HepG2 (cell line): ENCODE measurements at regions not wholly inside any gene's neighbourhood (a gene's known extent, or its start where the extent isn't known, plus 50 kb on each side); places are given as distances from the start of the nearest gene placed in this dataset.

Experiments used
- ATAC-seq: fragments of 200-7000 bp; cut with Tn5 transposase; 3 replicates; pipeline ENCODE4 v1.9.1; 2020; ENCODE audit warnings: mild to moderate bottlenecking, moderate library complexity
- BruUV-seq: library from RNA; stranded (reverse); fragments of 400-500 nt; replicated peaks from 2 replicates; lab custom pipeline; 2021; lab: Mats Ljungman, UMichigan
- CTCF ChIA-PET: fragments of 300-600 bp; formaldehyde crosslinking; extraction: SDS; loops from one replicate; lab custom pipeline; 2021; ENCODE audit warnings: low total read pairs, inconsistent platforms, low intra/inter-chr PET ratio; lab: Yijun Ruan, JAX
- POLR2A ChIA-PET: fragments of 350-600 bp; sonication (Branson Sonifier 250); formaldehyde crosslinking; loops from one replicate; lab custom pipeline; 2020; ENCODE audit warnings: antibody characterized with exemption, inconsistent platforms; lab: Yijun Ruan, JAX
- DNase-seq: peaks from one replicate; pipeline ENCODE4 v3.0.0-alpha.2; 2015; ENCODE audit warnings: low spot score
- FAIRE-seq: peaks from 3 replicates; lab custom pipeline; 2011; peaks lifted over from hg19 to GRCh38; lab: Jason Lieb, UNC
- H2AFZ ChIP-seq: one replicate; pipeline ENCODE4 v1.6.1; 2011; ENCODE audit warnings: low read length, inconsistent platforms
- H3K27ac ChIP-seq: fragments of 300-600 bp; 3 replicates; pipeline ENCODE4 v1.8.0; 2011; ENCODE audit warnings: mixed run types, mild to moderate bottlenecking, mixed read lengths, low read length, inconsistent platforms; ENCODE audit not compliant: insufficient read depth; ENCODE audit errors: extremely low read length
- H3K27me3 ChIP-seq, 2 experiments: fragments of 200-600 bp in 1 of 2; 2 replicates in 1 of 2; 3 replicates in 1 of 2; pipeline versions ENCODE4 v1.6.0 to v1.8.0; 2011; ENCODE audit warnings: low read length in 2 of 2, mild to moderate bottlenecking in 2 of 2, moderate library complexity in 2 of 2, inconsistent platforms in 1 of 2; ENCODE audit not compliant: insufficient read depth in 2 of 2, control insufficient read depth in 1 of 2
- H3K36me3 ChIP-seq, 2 experiments: fragments of 200-600 bp in 1 of 2; replicated peaks in 1 of 2; 2 replicates in 1 of 2; 3 replicates in 1 of 2; pipeline versions ENCODE4 v1.5.1 to v1.8.0; 2011; ENCODE audit warnings: low read length in 2 of 2, inconsistent platforms in 1 of 2; ENCODE audit not compliant: insufficient read depth in 2 of 2, control insufficient read depth in 1 of 2
- H3K4me1 ChIP-seq: 2 replicates; pipeline ENCODE4 v1.5.1; 2012; ENCODE audit warnings: low read length, inconsistent platforms; ENCODE audit not compliant: insufficient read depth
- H3K4me2 ChIP-seq: 2 replicates; pipeline ENCODE4 v1.6.0; 2011; ENCODE audit warnings: low read depth, low read length, inconsistent platforms
- H3K4me3 ChIP-seq, 3 experiments: fragments of 200-600 bp in 1 of 3; sonication (generic), shearing (Covaris generic) in 1 of 3; replicated peaks in 1 of 3; 2 replicates each; pipeline ENCODE4 v1.5.1; 2011 to 2016; ENCODE audit warnings: low read length in 3 of 3, inconsistent platforms in 2 of 3, low read depth in 2 of 3, mild to moderate bottlenecking in 2 of 3, control low read depth in 1 of 3, mixed read lengths in 1 of 3; ENCODE audit not compliant: insufficient read depth in 1 of 3
- H3K79me2 ChIP-seq: one replicate; pipeline ENCODE4 v1.6.1; 2011; ENCODE audit warnings: low read length, inconsistent platforms; ENCODE audit not compliant: insufficient read depth
- H3K9ac ChIP-seq: 2 replicates; pipeline ENCODE4 v1.6.0; 2011; ENCODE audit warnings: mild to moderate bottlenecking, low read depth, low read length, inconsistent platforms; ENCODE audit not compliant: insufficient read depth
- H3K9me3 ChIP-seq: 2 replicates; pipeline ENCODE4 v1.5.1; 2012; ENCODE audit warnings: mild to moderate bottlenecking, low read length
- H4K20me1 ChIP-seq: 2 replicates; pipeline ENCODE4 v1.6.0; 2011; ENCODE audit warnings: inconsistent platforms, mild to moderate bottlenecking, low read length, moderate library complexity; ENCODE audit not compliant: insufficient read depth
- BCL6 ChIP-seq: IDR thresholded peaks from 2 replicates; pipeline ENCODE4 v1.6.1; 2016; ENCODE audit warnings: missing genetic modification reagents, missing compliant biosample characterization
- EHMT2 ChIP-seq: fragments of 200-600 bp; sonication (generic); IDR thresholded peaks from 2 replicates; pipeline ENCODE4 v1.7.0; 2017; ENCODE audit warnings: antibody characterized with exemption, low read depth, low read length, borderline replicate concordance
- HCFC1 ChIP-seq: fragments of 150-350 bp; IDR thresholded peaks from 2 replicates; pipeline ENCODE4 v1.6.1; 2014; ENCODE audit warnings: low read depth, low read length
- JUNB ChIP-seq: sonication (generic); formaldehyde crosslinking; IDR thresholded peaks from 2 replicates; pipeline ENCODE4 v1.8.0; 2022; ENCODE audit warnings: missing genetic modification reagents, mild to moderate bottlenecking, borderline replicate concordance
- YEATS2 ChIP-seq: sonication (generic); formaldehyde crosslinking; IDR thresholded peaks from 2 replicates; pipeline ENCODE4 v1.4.0; 2020; ENCODE audit warnings: missing genetic modification reagents, borderline replicate concordance
- ZNF10 ChIP-seq: sonication (generic); formaldehyde crosslinking; IDR thresholded peaks from 2 replicates; pipeline ENCODE4 v1.4.0; 2020; ENCODE audit warnings: mild to moderate bottlenecking, low read depth, missing genetic modification reagents, borderline replicate concordance
- WGBS: methylation state at CpG from one replicate; pipeline ENCODE4 v1.1.6; 2017; ENCODE audit warnings: low lambda C conversion rate; 5-methylcytosine and 5-hydroxymethylcytosine counted together
- in situ Hi-C: cut with HindIII; loops from 2 replicates; pipeline ENCODE4 v1.10.0; 2017; ENCODE audit warnings: low pct_unique_long_range_greater_than_20kb; ENCODE audit not compliant: extremely low pct_ligation_motif_present
- intact Hi-C: fragments of 100-400 bp; cut with micrococcal nuclease; formaldehyde crosslinking; loops from one replicate; pipeline ENCODE4 v1.10.0; 2022; ENCODE audit not compliant: unreplicated experiment
- TF ChIP-seq, protein P1 (sequence below): sonication (generic); formaldehyde crosslinking; IDR thresholded peaks from 2 replicates; pipeline ENCODE4 v1.4.0; 2020; ENCODE audit warnings: missing genetic modification reagents
- TF ChIP-seq, protein P2 (sequence below): sonication (generic); formaldehyde crosslinking; IDR thresholded peaks from 2 replicates; pipeline ENCODE4 v1.4.0; 2020; ENCODE audit warnings: missing genetic modification reagents
- TF ChIP-seq, protein P3 (sequence below): sonication (generic); formaldehyde crosslinking; IDR thresholded peaks from 2 replicates; pipeline ENCODE4 v1.8.0; 2022; ENCODE audit warnings: mild to moderate bottlenecking, missing genetic modification reagents; ENCODE audit not compliant: insufficient replicate concordance
- TF ChIP-seq, protein P4 (sequence below): sonication (generic); formaldehyde crosslinking; IDR thresholded peaks from 2 replicates; pipeline ENCODE4 v1.4.0; 2020; ENCODE audit warnings: missing genetic modification reagents, low read depth, mild to moderate bottlenecking, borderline replicate concordance

DNA sequence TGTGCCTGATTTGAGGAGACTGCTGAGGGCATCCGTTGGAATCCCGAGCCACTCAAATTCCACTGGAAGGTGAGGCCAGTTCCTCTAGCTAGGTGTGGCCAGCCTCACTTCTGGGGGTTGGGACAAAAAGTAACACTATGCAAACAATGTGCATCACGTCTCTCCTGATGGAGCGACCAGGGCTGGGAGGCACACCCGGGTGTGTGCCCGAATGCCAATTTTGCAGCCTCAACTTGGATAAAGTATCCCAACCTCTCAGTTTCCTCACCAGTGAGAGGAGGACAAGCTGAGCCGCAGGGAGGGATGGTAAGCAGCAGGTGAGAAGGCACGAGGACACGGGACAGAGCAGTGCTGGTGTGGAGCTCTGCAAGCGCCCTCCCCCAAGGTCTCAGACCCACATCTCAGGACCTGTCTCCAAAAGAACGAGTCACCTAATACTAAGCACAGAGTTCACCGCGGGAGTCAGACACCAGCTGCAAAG, 218.3 kb downstream of the HAUS1 start:
- CTCF ChIA-PET = no interaction called here
- Histone ChIP-seq H3K27me3 (peaks cover 3 to 31% of the 10 kb centered on the region in 2 experiments; a peak in 3 of 5 replicates), H3K79me2 (no peaks in the 10 kb centered on the region)
- TF ChIP-seq, protein P1, sequence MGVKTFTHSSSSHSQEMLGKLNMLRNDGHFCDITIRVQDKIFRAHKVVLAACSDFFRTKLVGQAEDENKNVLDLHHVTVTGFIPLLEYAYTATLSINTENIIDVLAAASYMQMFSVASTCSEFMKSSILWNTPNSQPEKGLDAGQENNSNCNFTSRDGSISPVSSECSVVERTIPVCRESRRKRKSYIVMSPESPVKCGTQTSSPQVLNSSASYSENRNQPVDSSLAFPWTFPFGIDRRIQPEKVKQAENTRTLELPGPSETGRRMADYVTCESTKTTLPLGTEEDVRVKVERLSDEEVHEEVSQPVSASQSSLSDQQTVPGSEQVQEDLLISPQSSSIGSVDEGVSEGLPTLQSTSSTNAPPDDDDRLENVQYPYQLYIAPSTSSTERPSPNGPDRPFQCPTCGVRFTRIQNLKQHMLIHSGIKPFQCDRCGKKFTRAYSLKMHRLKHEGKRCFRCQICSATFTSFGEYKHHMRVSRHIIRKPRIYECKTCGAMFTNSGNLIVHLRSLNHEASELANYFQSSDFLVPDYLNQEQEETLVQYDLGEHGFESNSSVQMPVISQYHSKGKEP (CRISPR knock-in tag) = no peak
- TF ChIP-seq JUNB (CRISPR knock-in tag) = no peak
- TF ChIP-seq YEATS2 (CRISPR knock-in tag) = no peak
- TF ChIP-seq BCL6 = no peak
- TF ChIP-seq ZNF10 = no peak
- TF ChIP-seq EHMT2 = no peak
- TF ChIP-seq, protein P2, sequence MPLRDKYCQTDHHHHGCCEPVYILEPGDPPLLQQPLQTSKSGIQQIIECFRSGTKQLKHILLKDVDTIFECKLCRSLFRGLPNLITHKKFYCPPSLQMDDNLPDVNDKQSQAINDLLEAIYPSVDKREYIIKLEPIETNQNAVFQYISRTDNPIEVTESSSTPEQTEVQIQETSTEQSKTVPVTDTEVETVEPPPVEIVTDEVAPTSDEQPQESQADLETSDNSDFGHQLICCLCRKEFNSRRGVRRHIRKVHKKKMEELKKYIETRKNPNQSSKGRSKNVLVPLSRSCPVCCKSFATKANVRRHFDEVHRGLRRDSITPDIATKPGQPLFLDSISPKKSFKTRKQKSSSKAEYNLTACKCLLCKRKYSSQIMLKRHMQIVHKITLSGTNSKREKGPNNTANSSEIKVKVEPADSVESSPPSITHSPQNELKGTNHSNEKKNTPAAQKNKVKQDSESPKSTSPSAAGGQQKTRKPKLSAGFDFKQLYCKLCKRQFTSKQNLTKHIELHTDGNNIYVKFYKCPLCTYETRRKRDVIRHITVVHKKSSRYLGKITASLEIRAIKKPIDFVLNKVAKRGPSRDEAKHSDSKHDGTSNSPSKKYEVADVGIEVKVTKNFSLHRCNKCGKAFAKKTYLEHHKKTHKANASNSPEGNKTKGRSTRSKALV (CRISPR knock-in tag) = no peak
- TF ChIP-seq HCFC1 = no peak
- TF ChIP-seq, protein P3, sequence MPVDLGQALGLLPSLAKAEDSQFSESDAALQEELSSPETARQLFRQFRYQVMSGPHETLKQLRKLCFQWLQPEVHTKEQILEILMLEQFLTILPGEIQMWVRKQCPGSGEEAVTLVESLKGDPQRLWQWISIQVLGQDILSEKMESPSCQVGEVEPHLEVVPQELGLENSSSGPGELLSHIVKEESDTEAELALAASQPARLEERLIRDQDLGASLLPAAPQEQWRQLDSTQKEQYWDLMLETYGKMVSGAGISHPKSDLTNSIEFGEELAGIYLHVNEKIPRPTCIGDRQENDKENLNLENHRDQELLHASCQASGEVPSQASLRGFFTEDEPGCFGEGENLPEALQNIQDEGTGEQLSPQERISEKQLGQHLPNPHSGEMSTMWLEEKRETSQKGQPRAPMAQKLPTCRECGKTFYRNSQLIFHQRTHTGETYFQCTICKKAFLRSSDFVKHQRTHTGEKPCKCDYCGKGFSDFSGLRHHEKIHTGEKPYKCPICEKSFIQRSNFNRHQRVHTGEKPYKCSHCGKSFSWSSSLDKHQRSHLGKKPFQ (CRISPR knock-in tag) = no peak
- TF ChIP-seq, protein P4, sequence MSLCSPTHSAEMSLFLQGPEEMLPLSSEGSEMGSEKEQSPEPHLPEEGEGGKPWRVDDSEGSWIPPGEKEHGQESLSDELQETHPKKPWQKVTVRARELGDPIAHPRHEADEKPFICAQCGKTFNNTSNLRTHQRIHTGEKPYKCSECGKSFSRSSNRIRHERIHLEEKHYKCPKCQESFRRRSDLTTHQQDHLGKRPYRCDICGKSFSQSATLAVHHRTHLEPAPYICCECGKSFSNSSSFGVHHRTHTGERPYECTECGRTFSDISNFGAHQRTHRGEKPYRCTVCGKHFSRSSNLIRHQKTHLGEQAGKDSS (CRISPR knock-in tag) = no peak
- TF ChIP-seq, all 625 proteins: peak for 0
- intact Hi-C loops (no loop called here), in situ Hi-C loops (no loop called here)
- H2AFZ ChIP-seq = no peak overlapping the region
- H3K4me1 ChIP-seq = no peaks in the 10 kb centered on the region
- no peak for ATAC-seq
- POLR2A ChIA-PET = no interaction called here
- FAIRE-seq = no peak
- H3K4me3 ChIP-seq = no peak overlapping the region
- H4K20me1 ChIP-seq = no peaks in the 10 kb centered on the region
- H3K9ac ChIP-seq = no peak overlapping the region
- WGBS = 0% methylated on average over 3 of the region's 13 CpGs
- no peaks in the 10 kb centered on the region for H3K9me3 ChIP-seq
- no peak overlapping the region for H3K4me2 ChIP-seq
- no peak overlapping the region for H3K27ac ChIP-seq
- DNase-seq = no peak
- H3K36me3 ChIP-seq = no peaks in the 10 kb centered on the region
- BruUV-seq = no TSS peak
